ENCODE measurements at regions not wholly inside any gene's neighbourhood (a gene's known extent, or its start where the extent isn't known, plus 50 kb on each side); places are given as distances from the start of the nearest gene placed in this dataset.

DNA sequence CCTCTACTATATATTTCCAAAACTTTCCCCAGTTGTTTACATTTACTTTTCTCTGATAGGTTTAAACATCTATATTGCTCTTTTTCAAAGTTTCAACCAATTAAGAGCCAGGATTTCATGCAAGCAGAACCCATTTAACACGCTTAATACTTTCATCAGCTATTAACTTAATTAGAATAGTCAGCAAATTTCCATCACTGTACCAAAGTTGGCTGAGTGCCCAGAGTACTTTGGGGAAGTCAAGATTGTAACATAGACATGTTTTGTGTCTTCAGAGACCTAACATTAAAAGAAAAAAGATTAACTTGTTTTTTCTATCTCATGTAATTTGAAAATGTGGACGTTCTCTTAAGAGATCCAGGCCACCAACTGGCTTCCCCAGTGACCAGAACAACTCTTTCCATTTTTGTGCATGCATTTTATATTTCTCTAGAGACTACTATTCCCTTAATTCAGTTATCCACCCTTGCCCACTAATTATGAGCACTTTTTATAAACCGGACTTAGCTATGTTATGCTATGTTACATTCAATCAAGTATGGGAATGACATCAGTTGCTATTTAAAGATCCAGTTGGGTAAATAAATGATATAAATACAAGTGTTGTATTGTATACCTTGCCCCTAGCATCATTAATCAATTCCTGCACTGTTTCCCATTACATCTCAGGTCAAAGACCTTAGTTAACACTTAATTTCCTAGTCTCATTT lies 478.1 kb upstream of the NMUR2 start:
- no peak for DNase-seq

DNA sequence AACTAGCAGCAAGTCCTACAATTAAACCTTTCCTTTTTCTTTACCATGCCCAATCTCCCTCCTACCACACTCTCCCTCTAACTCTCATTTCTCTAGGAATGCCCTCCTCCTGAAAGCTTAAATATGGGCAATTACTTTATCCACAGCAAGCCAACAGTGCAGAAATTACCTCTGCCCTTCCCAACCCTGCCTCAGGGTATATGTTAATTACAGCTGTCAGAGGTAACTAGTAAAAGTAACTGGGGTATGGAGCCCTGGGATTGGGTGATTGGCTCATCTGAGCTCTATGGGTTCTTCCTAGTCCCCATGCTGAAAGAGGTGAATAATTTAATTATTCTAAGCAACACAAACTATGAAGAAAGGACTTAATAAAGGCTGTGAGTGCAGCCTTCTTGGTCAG lies 478.9 kb upstream of the NMUR2 start:
- DNase-seq, result no peak

DNA sequence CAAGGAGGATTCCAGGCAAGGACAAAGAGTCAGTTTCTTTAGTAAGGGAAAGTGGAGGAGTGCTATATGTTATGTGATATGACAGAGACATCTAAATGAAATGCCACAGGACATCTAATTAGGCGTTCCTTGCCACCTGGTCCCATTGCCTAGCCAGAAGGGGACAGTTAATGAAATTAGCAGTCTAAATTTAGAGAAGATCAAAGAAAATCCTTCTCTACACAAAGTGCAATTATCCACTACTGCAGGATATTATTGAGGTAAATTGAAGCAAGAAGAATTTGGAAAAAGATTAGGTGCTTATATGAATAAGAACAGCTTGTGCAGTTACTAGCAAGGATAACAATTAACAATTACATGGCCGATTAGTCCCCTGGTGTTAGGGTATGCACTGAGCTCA lies 495.3 kb upstream of the NMUR2 start:
- no peak for DNase-seq

DNA sequence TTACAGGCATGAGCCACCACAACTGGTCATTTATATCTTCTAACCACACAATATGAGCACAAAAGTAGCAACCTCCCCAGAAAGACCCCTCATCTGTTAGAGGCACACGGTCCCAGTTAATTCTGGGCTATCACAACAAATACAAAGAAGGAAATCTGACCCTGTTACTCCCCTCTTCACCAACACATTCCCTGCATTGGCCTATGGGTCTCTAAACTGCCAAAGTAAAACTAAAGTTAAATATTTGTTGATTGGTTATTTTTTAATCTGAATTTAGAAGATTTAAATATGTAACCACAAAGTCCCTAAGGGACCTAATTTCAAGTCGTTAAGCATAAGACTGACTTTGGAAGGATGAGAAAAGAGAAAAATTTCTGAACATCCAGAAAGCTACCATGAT lies 496.7 kb upstream of the NMUR2 start:
- DNase-seq, result no peak

DNA sequence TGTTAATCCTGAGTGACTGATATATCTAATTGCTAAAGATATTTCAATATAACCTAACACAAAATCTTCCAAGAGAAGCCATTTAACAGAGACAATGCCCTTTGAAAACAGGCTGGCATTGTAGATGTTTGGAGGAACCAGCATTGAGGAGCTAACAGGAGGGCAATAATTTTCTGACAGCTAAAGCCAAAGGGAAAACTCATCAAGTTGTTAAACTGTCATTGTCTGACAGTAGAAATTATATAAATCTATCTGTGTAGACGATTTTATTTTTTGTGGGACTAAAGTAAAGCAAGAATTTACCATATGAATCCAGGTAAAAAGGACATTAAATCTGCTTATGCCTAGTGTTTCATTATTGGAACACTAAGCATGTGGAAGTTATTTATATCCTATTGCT lies 500.2 kb upstream of the NMUR2 start:
- no peak for DNase-seq

DNA sequence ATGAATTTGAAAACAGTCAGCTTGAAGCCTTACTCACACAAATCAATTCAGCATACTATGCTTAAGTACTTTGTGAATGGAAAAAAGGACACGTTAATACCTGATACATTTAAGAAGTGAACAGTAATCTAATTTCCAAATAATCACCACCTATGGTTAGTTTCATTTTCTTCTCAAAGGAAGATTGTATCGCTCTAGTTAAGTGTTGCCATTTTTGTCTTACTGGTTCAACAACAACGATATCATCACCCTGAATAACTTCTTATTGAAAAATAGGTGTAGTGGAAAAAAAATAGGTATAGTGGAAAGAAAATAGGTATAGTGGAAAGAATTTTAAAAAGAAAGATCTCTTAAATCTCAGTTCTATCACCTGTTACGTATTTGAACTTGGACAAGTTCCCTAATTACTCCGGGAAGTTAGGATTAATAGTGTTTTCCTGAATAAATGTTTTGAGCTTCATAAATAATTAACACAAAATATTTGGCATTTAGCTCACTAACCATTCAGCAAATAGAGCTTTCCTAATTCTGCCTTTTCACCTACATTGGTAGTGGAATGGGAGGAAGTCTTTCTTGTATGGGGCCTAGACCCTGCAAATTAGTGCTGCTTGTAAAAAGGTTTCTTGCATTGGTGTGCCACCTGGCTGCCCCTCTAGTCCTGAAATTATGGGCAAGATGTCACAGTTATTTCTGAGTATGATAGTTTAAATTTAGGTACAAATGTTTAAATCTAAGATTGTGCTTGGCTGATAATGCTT lies 502.6 kb upstream of the NMUR2 start:
- DNase-seq, result no peak

DNA sequence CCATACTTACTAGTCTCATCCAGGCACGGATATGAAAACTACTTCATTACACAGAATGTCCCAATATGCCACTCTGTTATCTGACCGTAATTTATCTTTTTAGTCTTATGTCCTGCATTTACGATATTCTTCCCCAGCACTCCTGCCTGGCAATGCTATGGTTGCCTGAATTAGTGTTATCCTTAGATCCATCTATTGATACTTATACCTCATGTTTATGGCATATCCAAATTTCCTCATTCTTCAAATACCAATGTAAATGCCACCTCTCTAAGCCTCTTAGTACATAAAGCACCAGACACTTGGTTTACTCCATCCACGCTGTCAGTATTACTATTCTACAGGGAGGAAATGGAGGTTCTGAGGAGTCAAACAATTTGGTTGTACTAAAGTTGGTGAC lies 507.8 kb upstream of the NMUR2 start:
- DNase-seq, result no peak

DNA sequence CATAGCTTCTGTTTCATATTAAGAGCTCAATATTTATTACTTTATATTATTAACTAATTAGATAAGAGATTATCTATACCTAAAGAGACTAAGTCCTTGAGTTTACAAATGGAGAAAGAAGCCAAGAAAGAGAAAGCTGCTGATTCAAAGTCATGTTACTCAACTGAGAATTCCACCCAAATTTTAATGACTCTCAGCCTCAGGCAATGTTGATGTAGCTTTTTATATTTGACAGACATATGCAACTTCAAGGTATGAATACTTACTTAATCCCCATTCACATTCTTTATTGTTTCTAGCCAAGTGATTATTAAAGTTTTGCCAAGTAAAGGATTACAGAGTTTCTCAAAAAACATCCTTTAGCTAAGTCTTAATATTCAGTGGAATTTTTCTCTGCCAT lies 527.5 kb upstream of the NMUR2 start:
- DNase-seq, result no peak

DNA sequence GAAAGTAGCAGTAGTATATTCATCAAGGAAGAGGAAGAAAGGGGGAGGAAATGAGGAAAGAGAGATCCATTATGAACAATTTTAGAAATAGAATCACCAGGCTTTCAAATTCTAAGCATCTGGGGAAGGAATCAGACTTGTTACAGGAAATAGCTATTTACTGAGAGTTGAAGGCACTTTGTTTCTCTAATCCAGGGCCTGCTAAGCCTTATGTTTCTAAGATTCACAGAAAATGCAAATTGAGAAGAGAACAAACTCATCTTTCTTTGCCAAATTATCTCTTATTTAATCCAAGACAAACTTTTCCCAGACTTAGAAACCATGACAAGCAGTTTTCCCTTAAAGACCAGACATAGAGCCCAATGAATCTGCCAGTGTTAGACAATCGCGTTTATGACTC lies 528.0 kb upstream of the NMUR2 start:
- DNase-seq, result peak in 1 of 2 donors; percentile 1

DNA sequence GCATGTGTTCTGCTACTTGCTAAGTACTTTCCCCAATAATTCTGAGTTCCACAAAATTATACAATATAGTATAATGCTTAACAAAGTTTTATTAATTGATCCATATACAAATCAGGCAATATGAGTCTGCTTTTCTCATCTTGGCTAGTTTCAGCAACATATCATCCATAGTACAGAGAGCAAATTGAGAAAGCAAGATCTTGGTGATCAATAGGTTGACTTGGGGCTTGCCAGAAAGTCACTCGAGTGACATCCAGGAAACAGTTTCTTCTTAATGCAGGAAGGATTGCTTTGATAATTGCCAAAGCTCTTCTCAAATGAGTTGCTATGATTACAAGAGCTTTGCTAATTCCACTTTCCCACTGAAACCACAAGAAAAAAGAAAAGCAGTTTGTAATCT lies 533.6 kb upstream of the NMUR2 start:
- DNase-seq, result no peak

DNA sequence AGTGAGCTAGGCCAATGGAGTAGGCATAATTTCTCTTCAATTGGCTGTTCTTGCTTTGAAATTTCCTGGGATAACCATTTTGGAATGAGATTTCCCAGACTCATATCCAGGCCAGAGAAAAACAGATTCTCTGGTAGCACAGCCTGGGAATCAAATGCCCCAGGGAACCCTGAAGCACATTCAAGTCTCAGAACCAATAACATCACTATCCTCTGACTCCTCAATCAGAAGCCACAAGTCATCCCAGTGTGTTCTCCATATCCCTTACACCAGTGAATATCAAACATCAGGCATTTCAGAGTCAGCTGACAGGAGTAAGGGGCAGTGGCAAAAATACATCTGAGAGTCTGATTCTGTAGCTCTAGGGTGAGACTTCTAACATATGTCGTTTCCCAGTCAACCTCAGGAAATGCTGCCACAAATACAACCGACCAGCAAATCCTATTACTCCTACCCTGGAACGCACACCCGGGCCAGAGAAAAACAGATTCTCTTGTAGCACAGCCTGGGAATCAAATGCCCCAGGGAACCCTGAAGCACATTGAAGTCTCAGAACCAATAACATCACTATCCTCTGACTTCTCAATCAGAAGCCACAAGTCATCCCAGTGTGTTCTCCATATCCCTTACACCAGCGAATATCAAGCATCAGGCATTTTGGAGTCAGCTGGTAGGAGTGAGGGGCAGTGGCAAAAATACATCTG lies 537.7 kb upstream of the NMUR2 start:
- DNase-seq, result no peak

DNA sequence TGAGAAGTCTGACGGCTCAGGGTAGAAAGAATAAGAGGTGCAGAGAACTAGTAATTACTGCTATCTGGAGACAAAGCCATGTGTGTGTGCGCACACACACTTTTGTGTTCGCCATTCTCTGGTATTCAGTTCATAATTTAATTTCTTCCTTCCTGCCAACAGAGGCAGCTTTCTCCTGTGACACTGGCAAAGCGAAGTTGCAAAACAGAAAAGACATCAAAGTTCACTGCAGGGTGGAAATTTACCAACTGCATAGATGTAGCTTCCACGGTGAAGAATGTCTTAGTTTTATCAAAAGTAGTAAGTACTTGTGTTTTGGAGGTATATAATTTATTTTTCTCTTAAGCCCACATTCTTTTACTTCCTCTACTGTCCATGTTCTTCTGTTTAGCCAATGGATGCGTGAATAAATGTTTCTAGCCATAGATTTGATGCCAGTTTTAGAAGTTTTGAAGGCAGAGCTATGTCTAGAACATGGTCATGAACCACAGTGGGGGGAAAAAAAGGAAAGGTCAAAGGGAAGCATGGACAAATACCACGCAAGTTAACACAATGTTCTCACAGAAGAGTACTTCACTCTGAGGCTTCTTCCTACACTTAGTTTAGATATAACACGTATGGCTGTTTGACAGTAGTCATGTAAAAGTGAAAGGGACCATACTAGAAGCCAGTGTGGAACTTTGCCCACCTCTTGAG lies 536.5 kb upstream of the GRIA1 start:
- no peak for DNase-seq

DNA sequence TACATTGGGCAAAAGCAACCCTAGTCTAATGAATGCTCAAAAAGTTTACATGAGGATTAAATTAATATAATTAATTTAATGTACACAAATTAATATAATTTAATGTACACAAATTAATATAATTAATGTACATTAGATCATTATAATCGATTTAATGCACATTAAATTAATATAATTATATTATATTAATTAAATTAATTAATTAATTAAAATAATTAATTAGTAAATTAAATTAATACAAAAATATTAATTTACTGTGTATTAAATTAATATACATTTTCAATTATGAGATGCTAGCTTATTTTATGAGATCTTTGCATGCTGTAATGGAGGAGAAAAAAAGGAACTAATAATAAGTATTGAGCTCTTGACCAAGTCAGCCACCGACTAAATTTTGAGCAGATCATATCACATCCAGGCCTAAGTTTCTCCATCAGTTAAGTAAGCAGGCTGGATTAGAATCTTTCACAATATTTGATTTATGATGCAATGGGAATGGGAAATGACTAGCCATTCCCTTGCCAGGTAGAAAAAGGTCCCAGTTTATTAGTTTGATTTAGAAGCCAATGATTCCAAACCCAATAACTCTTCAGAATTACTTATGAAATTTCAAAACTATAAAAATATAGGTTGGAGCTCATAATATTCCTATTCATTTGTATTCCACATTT lies 533.4 kb upstream of the GRIA1 start:
- DNase-seq, result no peak

DNA sequence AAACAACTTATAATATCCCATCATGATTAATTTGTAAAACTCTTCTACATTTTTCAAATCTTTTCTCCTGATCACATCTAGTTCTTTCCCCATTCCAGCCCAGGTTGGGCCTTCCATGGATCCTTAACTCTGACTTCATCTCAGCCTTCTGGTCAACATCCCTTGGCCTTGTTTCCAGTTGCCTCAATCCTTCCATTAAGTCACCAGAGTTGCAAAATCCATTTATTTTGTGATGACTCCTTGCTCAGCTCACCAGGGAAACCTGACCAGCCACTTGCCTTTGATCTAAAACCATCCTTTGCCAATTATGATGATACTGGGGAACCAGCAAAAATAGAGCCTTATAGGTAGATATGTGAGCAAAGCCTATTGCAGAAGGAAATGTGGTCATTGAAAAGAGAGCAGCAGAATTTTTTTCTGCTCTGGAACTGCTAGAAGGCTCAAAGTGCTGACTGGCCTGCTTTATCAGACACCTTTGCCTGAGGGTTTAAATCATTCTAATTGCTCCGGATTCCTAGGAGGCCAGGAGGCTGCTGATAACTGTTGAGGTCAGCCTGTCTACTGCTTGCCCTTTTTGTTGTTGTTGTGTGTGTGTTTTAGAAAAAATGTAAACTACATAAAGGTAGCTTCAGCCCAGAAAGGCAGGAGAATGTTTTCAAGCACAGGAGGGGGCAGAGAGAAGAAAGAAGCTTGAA lies 512.2 kb upstream of the GRIA1 start:
- no peak for DNase-seq

DNA sequence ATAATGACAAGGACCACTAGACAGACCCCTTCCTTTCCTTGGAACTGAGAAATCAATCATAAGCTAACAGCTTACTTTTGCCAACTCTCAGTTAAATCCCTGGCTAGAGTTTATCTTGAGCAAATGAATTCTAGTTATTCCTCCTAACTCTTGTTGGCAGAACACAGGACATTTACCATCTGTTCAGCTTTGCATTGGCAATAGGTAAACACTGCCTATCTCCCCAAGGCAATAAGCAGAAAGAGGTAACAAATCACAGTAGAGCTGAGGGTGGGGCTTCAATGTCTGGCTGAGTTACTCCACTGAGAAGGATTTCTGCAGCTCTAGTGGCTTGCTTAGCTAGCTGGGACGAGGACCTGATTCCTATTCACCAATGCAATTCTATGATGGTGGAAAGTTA lies 503.3 kb upstream of the GRIA1 start:
- DNase-seq, result peak in 1 of 2 donors; percentile 26

DNA sequence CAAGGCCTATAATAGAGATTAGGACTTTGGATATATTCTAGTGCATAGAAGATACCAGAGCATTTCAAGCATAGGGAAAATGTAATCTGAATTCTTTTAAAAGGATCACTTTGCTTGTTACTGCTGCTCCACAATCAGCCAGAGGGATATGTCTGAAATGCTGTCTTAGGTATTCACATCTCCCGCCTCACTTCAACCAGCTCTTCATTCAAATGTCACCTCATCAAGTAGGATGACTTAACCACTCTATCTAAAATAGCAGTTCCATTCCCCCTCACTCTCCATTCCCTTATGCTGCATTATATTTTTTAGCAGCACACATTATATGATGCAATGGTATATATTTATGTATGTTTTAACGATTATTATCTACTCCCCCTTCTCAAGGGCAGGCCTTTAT lies 500.3 kb upstream of the GRIA1 start:
- no peak for DNase-seq

DNA sequence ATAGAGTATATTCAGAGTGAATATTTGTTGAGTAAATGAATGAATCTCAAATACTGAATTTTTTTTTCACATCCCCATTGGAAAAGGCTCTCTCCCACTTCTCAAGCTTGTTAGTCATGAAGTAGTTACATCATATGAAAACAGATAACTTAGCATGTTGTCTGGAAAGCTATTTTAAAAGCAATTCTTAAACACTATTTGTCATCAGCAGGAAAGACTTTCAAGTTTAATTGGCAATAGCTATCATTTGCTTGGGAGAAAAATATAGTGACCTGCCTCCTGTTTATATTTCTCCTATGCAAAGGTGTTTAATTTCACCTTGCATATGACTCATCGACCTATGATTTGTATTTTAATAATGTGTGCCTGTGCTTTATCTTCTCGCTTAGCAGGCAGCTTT lies 499.8 kb upstream of the GRIA1 start:
- DNase-seq, result no peak

DNA sequence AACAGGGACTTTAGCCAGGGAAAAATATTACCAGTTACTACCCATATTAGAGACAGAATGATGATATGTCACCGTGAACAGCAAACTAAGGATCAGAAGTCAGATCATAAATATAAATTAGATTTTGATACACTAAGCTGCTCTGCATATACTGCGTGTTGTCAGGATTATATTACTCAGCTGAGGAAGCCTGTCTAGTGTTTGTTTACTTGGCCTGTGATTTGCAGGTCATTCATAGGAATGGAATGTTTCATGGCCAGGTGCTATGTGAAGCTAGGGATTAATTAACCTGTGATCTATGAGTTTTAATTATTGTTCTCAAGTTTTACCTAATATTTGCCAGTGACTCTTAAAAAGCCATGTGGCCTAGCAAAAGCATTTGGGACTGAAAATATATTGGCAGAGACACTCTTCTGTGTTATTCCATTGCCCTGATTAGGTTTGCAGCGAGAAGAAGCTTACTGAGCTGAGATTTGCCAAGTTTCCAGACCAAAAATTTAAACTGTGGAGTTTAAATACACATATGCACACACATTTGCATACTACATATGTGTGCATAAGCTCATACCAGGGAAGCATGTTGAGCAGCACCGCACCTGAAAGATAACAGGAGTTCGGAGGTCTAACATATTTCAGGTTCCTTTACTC lies 496.3 kb upstream of the GRIA1 start:
- DNase-seq, result no peak

DNA sequence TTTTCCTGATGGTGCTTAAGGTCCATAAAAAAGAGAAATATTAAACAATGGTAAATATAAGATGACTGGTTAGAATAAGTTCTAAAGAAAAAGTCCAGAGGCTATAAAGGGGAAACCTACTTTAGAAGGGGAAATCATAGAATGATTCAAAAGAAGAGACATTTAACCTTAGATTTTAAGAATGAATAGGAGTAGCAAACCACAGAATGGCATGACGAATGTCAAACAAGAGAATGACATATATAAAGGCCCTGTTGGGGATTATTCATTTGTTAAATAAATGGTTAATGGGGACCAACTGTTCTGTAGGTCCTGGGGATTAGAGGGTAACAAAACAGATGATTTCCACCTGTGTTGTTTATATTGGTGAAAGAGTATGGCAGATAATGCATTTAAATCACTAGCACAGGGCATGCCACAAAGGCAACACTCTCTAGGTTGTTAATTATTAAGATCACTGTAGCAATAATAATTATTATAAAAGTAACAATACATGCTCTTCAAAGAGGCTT lies 495.2 kb upstream of the GRIA1 start:
- no peak for DNase-seq

DNA sequence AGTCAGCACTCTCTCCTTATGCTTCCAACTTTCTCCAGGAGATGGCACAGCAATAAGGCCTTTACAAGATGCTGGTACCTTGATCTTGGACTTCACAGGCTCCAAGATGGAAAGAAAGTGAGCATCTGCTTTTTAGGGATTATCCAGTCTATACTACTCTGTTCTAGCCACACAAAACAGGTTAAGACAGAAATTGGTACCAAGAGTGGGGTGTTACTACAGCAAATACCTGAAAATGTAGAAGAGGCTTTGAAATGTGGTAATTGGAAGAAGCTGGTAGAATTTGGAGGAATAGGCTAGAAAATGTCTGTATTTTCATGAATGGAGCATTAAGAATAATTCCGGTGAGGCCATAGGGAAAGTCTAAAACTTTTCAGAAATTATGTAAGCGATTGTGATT lies 484.8 kb upstream of the GRIA1 start:
- DNase-seq, result no peak

DNA sequence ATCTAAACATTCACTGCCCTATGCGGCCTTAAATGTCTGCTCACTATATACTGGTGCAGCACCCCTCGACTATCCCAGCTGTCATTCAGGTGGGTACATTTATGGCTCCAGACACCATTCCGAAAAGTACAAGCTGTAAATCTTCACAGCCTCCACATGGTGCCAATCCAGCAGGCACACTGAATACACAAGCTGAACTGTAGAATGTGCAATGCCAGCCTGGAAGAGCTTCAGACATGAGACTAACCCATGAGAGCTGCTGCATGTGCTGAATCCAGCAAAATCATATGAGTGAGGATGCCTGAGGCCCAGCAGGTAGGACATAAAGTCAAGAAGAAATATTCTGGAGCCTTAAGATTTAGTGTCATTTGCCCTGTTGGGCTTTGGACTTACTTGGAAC lies 483.8 kb upstream of the GRIA1 start:
- no peak for DNase-seq

DNA sequence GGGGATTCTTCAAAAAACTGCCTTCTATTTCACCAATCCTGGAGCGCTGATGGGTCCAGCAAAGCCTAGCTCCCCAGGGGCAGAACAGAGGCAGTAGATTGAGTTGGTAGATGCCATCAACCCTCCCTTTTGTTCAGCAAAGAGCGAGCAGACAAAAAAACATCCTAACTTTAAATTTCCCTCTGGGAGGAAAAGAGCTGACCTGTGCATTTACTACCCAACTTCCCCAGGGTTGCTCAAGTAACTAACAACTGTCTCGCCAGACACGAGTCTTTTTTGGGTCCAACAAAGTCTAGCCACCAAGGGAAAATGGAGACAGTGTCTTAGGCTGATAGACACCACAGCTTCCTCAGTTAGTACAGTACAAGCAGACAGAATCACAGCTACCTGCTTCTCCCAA lies 476.3 kb upstream of the GRIA1 start:
- DNase-seq, result no peak

All from hippocampal formation (tissue), 2 donors.